SK-N-DZ (cell line): ENCODE measurements at regions not wholly inside any gene's neighbourhood (a gene's known extent, or its start where the extent isn't known, plus 50 kb on each side); places are given as distances from the start of the nearest gene placed in this dataset.
A peak's percentile ranks its signal among the peaks of the same experiment; 100 is the strongest.

ENCODE experiments used
- DNase-seq: peaks from one replicate; pipeline ENCODE4 v3.0.0-alpha.2; 2015; ENCODE audit warnings: low spot score

- DNase-seq: no peak
Observed at GRCh38 chr5:178808886-178809285, 50.9 kb upstream of the ZNF354B start.

GRCh38 chr5:178801021-178801420 is 58.7 kb upstream of the ZNF354B start:
- no peak for DNase-seq

GRCh38 chr5:178797546-178798440 is 62.0 kb upstream of the ZNF354B start:
- DNase-seq: no peak

- DNase-seq: no peak
Observed at GRCh38 chr5:178797101-178797521, 62.6 kb upstream of the ZNF354B start.

- no peak for DNase-seq
Observed at GRCh38 chr5:178796165-178796945, 63.4 kb upstream of the ZNF354B start.

GRCh38 chr5:178794433-178794832 is 64.0 kb upstream of the ZNF354A start:
- no peak for DNase-seq

- no peak for DNase-seq
Observed at GRCh38 chr5:178793696-178794095, 63.2 kb upstream of the ZNF354A start.

- peak; percentile 56 for DNase-seq
Observed at GRCh38 chr5:178793151-178793550, 62.7 kb upstream of the ZNF354A start.

GRCh38 chr5:178791976-178792375 is 61.5 kb upstream of the ZNF354A start:
- no peak for DNase-seq

- no peak for DNase-seq
Observed at GRCh38 chr5:178790371-178790770, 59.9 kb upstream of the ZNF354A start.

GRCh38 chr5:178788381-178789085 is 58.1 kb upstream of the ZNF354A start:
- no peak for DNase-seq

- no peak for DNase-seq
Observed at GRCh38 chr5:178787889-178788288, 57.4 kb upstream of the ZNF354A start.

- no peak for DNase-seq
Observed at GRCh38 chr5:178786859-178787499, 56.5 kb upstream of the ZNF354A start.

GRCh38 chr5:178786417-178786816 is 56.0 kb upstream of the ZNF354A start:
- DNase-seq: no peak

GRCh38 chr5:178785999-178786398 is 55.5 kb upstream of the ZNF354A start:
- no peak for DNase-seq

- no peak for DNase-seq
Observed at GRCh38 chr5:178784391-178784790, 53.9 kb upstream of the ZNF354A start.

GRCh38 chr5:178781936-178782335 is 51.5 kb upstream of the ZNF354A start:
- no peak for DNase-seq

GRCh38 chr5:178780581-178781498 is 50.4 kb upstream of the ZNF354A start:
- DNase-seq: no peak
